SK-N-MC (cell line): ENCODE measurements at regions not wholly inside any gene's neighbourhood (a gene's known extent, or its start where the extent isn't known, plus 50 kb on each side); places are given as distances from the start of the nearest gene placed in this dataset.
A peak's percentile ranks its signal among the peaks of the same experiment; 100 is the strongest.
"Not testable (repeated sequence)": the region's sequence is repeated elsewhere in the genome, so short reads cannot be mapped to it uniquely, and the experiment has no call there.

Experiments
- DNase-seq: peaks from one replicate; pipeline ENCODE4 v3.0.0-alpha.2; 2011; ENCODE audit warnings: low read depth, low spot score
- H3K27ac ChIP-seq: fragments of 200-600 bp; sonication (generic); 2 replicates; pipeline ENCODE4 v1.5.1; 2016; ENCODE audit warnings: mixed run types
- H3K36me3 ChIP-seq: fragments of 200-600 bp; sonication (generic); 2 replicates; pipeline ENCODE4 v1.6.1; 2017; ENCODE audit warnings: antibody characterized with exemption, low read length, mixed read lengths; ENCODE audit not compliant: insufficient read depth
- H3K4me3 ChIP-seq: fragments of 200-600 bp; sonication (generic); 2 replicates; pipeline ENCODE4 v1.5.1; 2016
- H3K9ac ChIP-seq: fragments of 200-600 bp; sonication (generic); 2 replicates; pipeline ENCODE4 v1.8.0; 2017; ENCODE audit warnings: mixed run types, mixed read lengths; ENCODE audit not compliant: insufficient read length
- H3K9me3 ChIP-seq: fragments of 200-600 bp; sonication (generic); 2 replicates; pipeline ENCODE4 v1.6.1; 2017; ENCODE audit warnings: low read depth, mild to moderate bottlenecking, antibody characterized with exemption, low read length, moderate library complexity, mixed read lengths
- EZH2 ChIP-seq: fragments of 200-600 bp; sonication (generic); IDR thresholded peaks from one replicate; pipeline ENCODE4 v1.6.1; 2017; ENCODE audit warnings: antibody characterized with exemption
- FOXP2 ChIP-seq: optimal IDR thresholded peaks from 2 replicates; pipeline ENCODE3; 2011; ENCODE audit warnings: mild to moderate bottlenecking, moderate library complexity; ENCODE audit not compliant: insufficient read depth; ENCODE audit errors: extremely low read length, control extremely low read depth
- POLR2AphosphoS5 ChIP-seq: IDR thresholded peaks from 2 replicates; pipeline ENCODE4 v1.6.1; 2012; ENCODE audit warnings: mild to moderate bottlenecking, low read depth, low read length, borderline replicate concordance

GRCh38 chr21:27564684-27565301 is 597.9 kb upstream of the ADAMTS5 start:
- Histone ChIP-seq H3K9me3 (no peaks in the 10 kb centered on the region), H3K27ac (no peak overlapping the region), H3K4me3 (no peak overlapping the region), H3K36me3 (no peaks in the 10 kb centered on the region), H3K9ac (no peak overlapping the region)
- TF ChIP-seq EZH2 (no peak), POLR2AphosphoS5 (no peak), FOXP2 (no peak)
- DNase-seq = peak; percentile 6

GRCh38 chr21:27562303-27562702 is 595.4 kb upstream of the ADAMTS5 start:
- TF ChIP-seq POLR2AphosphoS5 (no peak), EZH2 (no peak), FOXP2 (no peak)
- Histone ChIP-seq H3K9me3 (no peaks in the 10 kb centered on the region), H3K9ac (no peak overlapping the region), H3K36me3 (no peaks in the 10 kb centered on the region), H3K4me3 (no peak overlapping the region), H3K27ac (no peak overlapping the region)
- no peak for DNase-seq

- TF ChIP-seq POLR2AphosphoS5 (no peak), EZH2 (no peak), FOXP2 (no peak)
- H3K4me3 ChIP-seq = no peak overlapping the region
- no peak overlapping the region for H3K9ac ChIP-seq
- no peaks in the 10 kb centered on the region for H3K36me3 ChIP-seq
- DNase-seq = no peak
- no peak overlapping the region for H3K27ac ChIP-seq
- H3K9me3 ChIP-seq = no peaks in the 10 kb centered on the region
These were observed 594.2 kb upstream of the ADAMTS5 start for GRCh38 chr21:27561116-27561515.

- H3K9ac ChIP-seq = no peak overlapping the region
- TF ChIP-seq FOXP2 (no peak), EZH2 (no peak), POLR2AphosphoS5 (no peak)
These were observed 590.5 kb upstream of the ADAMTS5 start for GRCh38 chr21:27557356-27557755.

GRCh38 chr21:27555996-27556395 is 589.1 kb upstream of the ADAMTS5 start:
- no peaks in the 10 kb centered on the region for H3K36me3 ChIP-seq
- H3K4me3 ChIP-seq = no peak overlapping the region
- no peak overlapping the region for H3K27ac ChIP-seq
- TF ChIP-seq EZH2 = no peak
- no peak for TF ChIP-seq POLR2AphosphoS5
- TF ChIP-seq FOXP2 = no peak
- H3K9ac ChIP-seq = no peak overlapping the region
- DNase-seq = no peak
- no peaks in the 10 kb centered on the region for H3K9me3 ChIP-seq

More at GRCh38 chr21:27557356-27557755, 590.5 kb upstream of the ADAMTS5 start:
- DNase-seq = no peak
- no peaks in the 10 kb centered on the region for H3K9me3 ChIP-seq
- no peak overlapping the region for H3K27ac ChIP-seq
- no peak overlapping the region for H3K4me3 ChIP-seq
- H3K36me3 ChIP-seq = no peaks in the 10 kb centered on the region

- no peak for DNase-seq
- H3K27ac ChIP-seq = no peak overlapping the region
- no peak overlapping the region for H3K9ac ChIP-seq
- H3K9me3 ChIP-seq = no peaks in the 10 kb centered on the region
- no peak overlapping the region for H3K4me3 ChIP-seq
- H3K36me3 ChIP-seq = no peaks in the 10 kb centered on the region
- TF ChIP-seq POLR2AphosphoS5 (no peak), FOXP2 (no peak)
These were observed 583.4 kb upstream of the ADAMTS5 start for GRCh38 chr21:27550287-27550686.

- no peaks in the 10 kb centered on the region for H3K36me3 ChIP-seq
- no peak overlapping the region for H3K27ac ChIP-seq
- no peak overlapping the region for H3K9ac ChIP-seq
- no peaks in the 10 kb centered on the region for H3K9me3 ChIP-seq
- DNase-seq = no peak
- no peak for TF ChIP-seq EZH2
- TF ChIP-seq FOXP2 = no peak
- no peak overlapping the region for H3K4me3 ChIP-seq
These were observed 581.6 kb upstream of the ADAMTS5 start for GRCh38 chr21:27548486-27548885.

- Histone ChIP-seq H3K9me3 (no peaks in the 10 kb centered on the region), H3K4me3 (no peak overlapping the region), H3K9ac (no peak overlapping the region), H3K27ac (no peak overlapping the region), H3K36me3 (no peaks in the 10 kb centered on the region)
- DNase-seq = no peak
- no peak for TF ChIP-seq FOXP2
- TF ChIP-seq POLR2AphosphoS5 = no peak
- no peak for TF ChIP-seq EZH2
These were observed 579.0 kb upstream of the ADAMTS5 start for GRCh38 chr21:27545754-27546349.

- not testable (repeated sequence) for H3K9me3 ChIP-seq, H3K36me3 ChIP-seq, DNase-seq, H3K27ac ChIP-seq, H3K4me3 ChIP-seq, H3K9ac ChIP-seq
These were observed 575.2 kb upstream of the ADAMTS5 start for GRCh38 chr21:27542126-27542525.
